Epithelial cell of esophagus (primary cell): ENCODE measurements at regions not wholly inside any gene's neighbourhood (a gene's known extent, or its start where the extent isn't known, plus 50 kb on each side); places are given as distances from the start of the nearest gene placed in this dataset.

ENCODE experiments used
- DNase-seq: peaks from one replicate; pipeline ENCODE4 v3.0.0; 2010; ENCODE audit warnings: low read depth
- H3K4me3 ChIP-seq: 2 replicates; pipeline ENCODE4 v1.5.1; 2011; ENCODE audit warnings: mild to moderate bottlenecking, low read length, control low read depth
- TF ChIP-seq, protein P1 (sequence below): IDR thresholded peaks from 2 replicates; pipeline ENCODE4 v1.5.1; 2011; ENCODE audit warnings: low read depth, mild to moderate bottlenecking, low read length, control low read depth, inconsistent platforms; ENCODE audit not compliant: insufficient read depth; ENCODE audit errors: missing control alignments

DNA sequence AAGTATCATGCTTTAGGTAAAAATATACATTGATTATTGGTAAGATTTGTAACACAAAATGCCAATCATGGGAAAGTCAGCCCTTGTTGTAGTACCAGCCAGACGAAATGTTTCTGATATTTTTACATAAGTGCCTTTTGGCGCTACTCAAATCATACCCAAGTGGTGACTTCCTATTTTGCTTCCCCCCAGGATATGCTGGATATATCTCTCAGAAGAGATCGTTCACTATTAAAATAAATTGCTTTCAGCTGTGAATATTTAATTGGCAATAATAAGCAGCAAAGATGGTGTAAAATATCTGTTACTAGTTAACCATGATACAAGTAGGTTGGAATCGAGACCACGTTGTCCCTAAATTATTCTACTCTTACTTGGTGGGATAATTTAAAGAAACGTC is 909.2 kb upstream of the LRRN3 start:
- TF ChIP-seq, protein P1, sequence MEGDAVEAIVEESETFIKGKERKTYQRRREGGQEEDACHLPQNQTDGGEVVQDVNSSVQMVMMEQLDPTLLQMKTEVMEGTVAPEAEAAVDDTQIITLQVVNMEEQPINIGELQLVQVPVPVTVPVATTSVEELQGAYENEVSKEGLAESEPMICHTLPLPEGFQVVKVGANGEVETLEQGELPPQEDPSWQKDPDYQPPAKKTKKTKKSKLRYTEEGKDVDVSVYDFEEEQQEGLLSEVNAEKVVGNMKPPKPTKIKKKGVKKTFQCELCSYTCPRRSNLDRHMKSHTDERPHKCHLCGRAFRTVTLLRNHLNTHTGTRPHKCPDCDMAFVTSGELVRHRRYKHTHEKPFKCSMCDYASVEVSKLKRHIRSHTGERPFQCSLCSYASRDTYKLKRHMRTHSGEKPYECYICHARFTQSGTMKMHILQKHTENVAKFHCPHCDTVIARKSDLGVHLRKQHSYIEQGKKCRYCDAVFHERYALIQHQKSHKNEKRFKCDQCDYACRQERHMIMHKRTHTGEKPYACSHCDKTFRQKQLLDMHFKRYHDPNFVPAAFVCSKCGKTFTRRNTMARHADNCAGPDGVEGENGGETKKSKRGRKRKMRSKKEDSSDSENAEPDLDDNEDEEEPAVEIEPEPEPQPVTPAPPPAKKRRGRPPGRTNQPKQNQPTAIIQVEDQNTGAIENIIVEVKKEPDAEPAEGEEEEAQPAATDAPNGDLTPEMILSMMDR = no peak
- no peak overlapping the region for H3K4me3 ChIP-seq
- no peak for DNase-seq

- H3K4me3 ChIP-seq = no peak overlapping the region
- peak; percentile 53 for DNase-seq
- TF ChIP-seq, protein P1 = no peak
Measured at GRCh38 chr7:110186334-110186733, 904.6 kb upstream of the LRRN3 start.

DNA sequence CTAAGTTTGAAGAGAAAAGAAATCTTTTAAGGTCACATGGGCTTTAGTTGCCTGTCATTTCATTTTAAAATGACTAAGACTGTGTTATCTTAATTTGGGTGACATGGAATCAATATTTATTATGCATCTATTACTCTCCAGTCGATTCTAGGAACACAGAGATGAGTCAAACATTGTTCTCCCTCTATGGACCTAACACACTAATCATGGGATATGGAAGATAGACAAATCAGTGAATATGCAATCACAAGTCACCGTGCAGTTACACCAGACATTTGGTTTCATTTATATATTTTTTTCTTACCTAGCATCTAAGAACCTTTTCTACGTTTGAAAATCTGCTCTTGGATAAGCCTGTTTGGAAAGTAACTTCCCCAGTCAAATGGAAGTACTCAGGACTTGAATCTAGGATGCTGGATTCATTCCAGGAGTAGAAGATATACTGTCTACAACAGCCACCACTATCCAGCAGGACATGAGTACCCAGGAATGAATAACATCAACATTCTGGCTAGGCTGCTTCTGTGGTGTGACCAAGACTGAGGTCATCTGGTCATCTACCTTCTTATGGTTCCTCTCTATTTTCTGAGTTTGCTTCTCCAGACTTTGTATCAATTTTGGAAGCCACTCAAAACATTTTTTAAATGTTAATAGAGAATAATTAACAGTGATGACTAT is 902.9 kb upstream of the LRRN3 start:
- DNase-seq = no peak
- H3K4me3 ChIP-seq = no peak overlapping the region
- TF ChIP-seq, protein P1 = no peak

DNA sequence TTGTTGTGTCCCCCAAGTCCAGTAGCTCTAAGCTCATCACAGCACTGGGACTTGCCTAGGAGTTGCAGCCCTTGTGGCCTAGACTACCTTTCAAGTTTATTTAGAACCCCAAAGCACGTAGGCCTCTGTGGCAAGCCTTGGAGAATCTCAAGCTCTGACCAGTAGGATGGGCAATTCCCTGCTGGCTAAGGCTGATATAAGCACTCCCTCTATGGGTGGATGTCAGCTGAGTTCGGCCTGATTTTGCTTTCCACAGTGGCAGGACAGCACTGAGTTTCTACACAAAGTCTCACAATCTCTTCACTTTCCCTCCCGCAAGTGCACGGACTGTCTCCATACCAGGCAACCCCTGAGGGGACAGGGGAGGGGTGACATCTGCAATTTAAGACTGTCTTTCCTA is 886.4 kb upstream of the LRRN3 start:
- TF ChIP-seq, protein P1 = peak; percentile 39
- DNase-seq = peak; percentile 11
- H3K4me3 ChIP-seq = no peak overlapping the region

DNA sequence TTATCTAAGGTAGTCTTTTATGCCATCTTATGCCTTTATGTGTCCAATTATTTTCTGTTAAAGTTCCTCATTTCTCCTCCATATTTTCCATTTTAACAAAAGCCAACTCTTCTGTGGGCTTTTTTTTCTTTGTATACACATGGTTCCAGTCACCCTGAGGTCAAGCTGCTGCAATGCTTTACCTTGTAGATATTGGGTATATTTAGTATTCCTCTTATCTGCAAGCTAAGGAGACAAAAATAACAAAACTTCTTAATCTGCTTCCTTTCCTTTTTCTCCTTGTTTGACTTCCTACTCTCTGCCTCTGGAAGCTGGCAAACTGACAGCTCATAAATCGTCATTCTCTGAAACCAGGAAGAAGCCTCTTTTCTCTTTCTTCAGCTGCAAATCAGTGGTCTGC is 885.0 kb upstream of the LRRN3 start:
- DNase-seq = no peak
- TF ChIP-seq, protein P1 = no peak
- no peak overlapping the region for H3K4me3 ChIP-seq

GRCh38 chr7:110209884-110210283 is 881.0 kb upstream of the LRRN3 start:
- no peak overlapping the region for H3K4me3 ChIP-seq
- no peak for DNase-seq
- TF ChIP-seq, protein P1 = no peak

- no peak overlapping the region for H3K4me3 ChIP-seq
- no peak for DNase-seq
- TF ChIP-seq, protein P1 = no peak
Measured at GRCh38 chr7:110210941-110211608, 879.9 kb upstream of the LRRN3 start.
